ENCODE measurements at regions not wholly inside any gene's neighbourhood (a gene's known extent, or its start where the extent isn't known, plus 50 kb on each side); places are given as distances from the start of the nearest gene placed in this dataset.

GRCh38 chr5:2021484-2022176 lies 138.9 kb upstream of the IRX4 start:
- H3K36me3 ChIP-seq, result no peaks in the 10 kb centered on the region
- WGBS, 3 donors, result 86 to 89% (median 87%) methylated on average over 14 of the region's 14 CpGs
- TF ChIP-seq, protein P1, sequence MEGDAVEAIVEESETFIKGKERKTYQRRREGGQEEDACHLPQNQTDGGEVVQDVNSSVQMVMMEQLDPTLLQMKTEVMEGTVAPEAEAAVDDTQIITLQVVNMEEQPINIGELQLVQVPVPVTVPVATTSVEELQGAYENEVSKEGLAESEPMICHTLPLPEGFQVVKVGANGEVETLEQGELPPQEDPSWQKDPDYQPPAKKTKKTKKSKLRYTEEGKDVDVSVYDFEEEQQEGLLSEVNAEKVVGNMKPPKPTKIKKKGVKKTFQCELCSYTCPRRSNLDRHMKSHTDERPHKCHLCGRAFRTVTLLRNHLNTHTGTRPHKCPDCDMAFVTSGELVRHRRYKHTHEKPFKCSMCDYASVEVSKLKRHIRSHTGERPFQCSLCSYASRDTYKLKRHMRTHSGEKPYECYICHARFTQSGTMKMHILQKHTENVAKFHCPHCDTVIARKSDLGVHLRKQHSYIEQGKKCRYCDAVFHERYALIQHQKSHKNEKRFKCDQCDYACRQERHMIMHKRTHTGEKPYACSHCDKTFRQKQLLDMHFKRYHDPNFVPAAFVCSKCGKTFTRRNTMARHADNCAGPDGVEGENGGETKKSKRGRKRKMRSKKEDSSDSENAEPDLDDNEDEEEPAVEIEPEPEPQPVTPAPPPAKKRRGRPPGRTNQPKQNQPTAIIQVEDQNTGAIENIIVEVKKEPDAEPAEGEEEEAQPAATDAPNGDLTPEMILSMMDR (IDR thresholded peaks at IDR 0.05), result no peak
- TF ChIP-seq POLR2A (IDR thresholded peaks at IDR 0.05) (no peak), EP300 (IDR thresholded peaks at IDR 0.05) (no peak)
- H3K4me1 ChIP-seq (ENCODE audit: insufficient read depth), result no peaks in the 10 kb centered on the region
- no peaks in the 10 kb centered on the region for H3K27me3 ChIP-seq
- no peak overlapping the region for H3K4me3 ChIP-seq
- H3K9me3 ChIP-seq, result no peaks in the 10 kb centered on the region
- no peak for DNase-seq
- H3K27ac ChIP-seq, result no peak overlapping the region
- intact Hi-C loops (cut with DNase I), result loop anchor here in 1 of 4 donors (10.0 kb wide), 1 partner anchor 587 kb away; no protein-coding TSS in a partner anchor

DNA sequence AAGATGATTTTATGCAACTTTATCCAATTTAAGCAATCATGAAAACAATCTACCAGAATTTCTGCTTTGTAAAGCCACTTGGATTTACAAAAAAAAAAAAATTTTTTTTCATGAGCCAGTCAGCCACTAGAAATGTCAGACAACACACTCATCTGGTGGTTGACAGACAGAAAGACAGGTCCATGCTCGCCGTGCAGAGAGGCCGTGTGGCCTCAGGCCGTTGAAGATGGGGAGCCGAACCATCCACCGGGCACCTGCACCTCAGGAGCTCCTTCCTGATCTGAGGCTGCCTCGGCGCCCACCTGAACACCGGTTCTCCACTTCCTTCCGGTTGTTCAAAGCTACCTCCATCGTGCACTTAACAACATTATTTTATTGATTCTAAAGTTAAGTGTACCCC lies 138.0 kb upstream of the IRX4 start:
- no peaks in the 10 kb centered on the region for H3K36me3 ChIP-seq
- H3K4me1 ChIP-seq (ENCODE audit: insufficient read depth), result no peaks in the 10 kb centered on the region
- WGBS, 3 donors, result 87 to 92% (median 89%) methylated on average over 11 of the region's 11 CpGs
- intact Hi-C loops (cut with DNase I), result loop anchor here in 1 of 4 donors (10.0 kb wide), 1 partner anchor 586 kb away; no protein-coding TSS in a partner anchor
- no peaks in the 10 kb centered on the region for H3K27me3 ChIP-seq
- TF ChIP-seq EP300 (IDR thresholded peaks at IDR 0.05) (no peak), POLR2A (IDR thresholded peaks at IDR 0.05) (no peak)
- TF ChIP-seq, protein P1 (IDR thresholded peaks at IDR 0.05), result no peak
- no peak overlapping the region for H3K27ac ChIP-seq
- no peak overlapping the region for H3K4me3 ChIP-seq
- DNase-seq, result no peak
- H3K9me3 ChIP-seq, result no peaks in the 10 kb centered on the region

- H3K4me3 ChIP-seq, result no peak overlapping the region
- intact Hi-C loops (cut with DNase I), result loop anchor here in 1 of 4 donors (10.0 kb wide), 1 partner anchor 585 kb away; no protein-coding TSS in a partner anchor
- DNase-seq, result no peak
- no peak overlapping the region for H3K27ac ChIP-seq
- TF ChIP-seq, protein P1 (IDR thresholded peaks at IDR 0.05), result no peak
- TF ChIP-seq POLR2A (IDR thresholded peaks at IDR 0.05) (no peak), EP300 (IDR thresholded peaks at IDR 0.05) (no peak)
- H3K27me3 ChIP-seq, result no peaks in the 10 kb centered on the region
- no peaks in the 10 kb centered on the region for H3K36me3 ChIP-seq
- H3K4me1 ChIP-seq (ENCODE audit: insufficient read depth), result no peaks in the 10 kb centered on the region
- 73 to 84% (median 74%) methylated on average over 9 of the region's 9 CpGs for WGBS, 3 donors
- H3K9me3 ChIP-seq, result no peaks in the 10 kb centered on the region
Measured at GRCh38 chr5:2019716-2020115, 137.0 kb upstream of the IRX4 start.

DNA sequence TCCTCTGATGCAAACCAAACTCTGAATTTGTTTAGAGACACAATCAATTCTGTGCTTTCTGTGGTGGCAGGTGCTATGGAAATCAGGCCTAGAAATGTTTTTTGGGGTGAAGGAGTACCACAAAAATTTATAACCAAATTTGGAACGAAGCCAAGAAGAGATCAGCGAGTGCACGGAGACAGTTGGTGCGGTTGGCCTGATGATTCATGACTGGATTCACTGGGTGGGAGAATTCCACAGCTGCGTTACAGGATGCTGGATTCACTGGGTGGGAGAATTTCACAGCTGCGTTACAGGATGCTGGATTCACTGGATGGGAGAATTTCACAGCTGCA lies 135.6 kb upstream of the IRX4 start:
- intact Hi-C loops (cut with DNase I), result no loop called here
- H3K4me1 ChIP-seq (ENCODE audit: insufficient read depth), result no peaks in the 10 kb centered on the region
- H3K36me3 ChIP-seq, result no peaks in the 10 kb centered on the region
- TF ChIP-seq, protein P1 (IDR thresholded peaks at IDR 0.05), result no peak
- TF ChIP-seq EP300 (IDR thresholded peaks at IDR 0.05) (no peak), POLR2A (IDR thresholded peaks at IDR 0.05) (no peak)
- DNase-seq, result no peak
- no peaks in the 10 kb centered on the region for H3K27me3 ChIP-seq
- H3K9me3 ChIP-seq, result no peaks in the 10 kb centered on the region
- H3K4me3 ChIP-seq, result no peak overlapping the region
- H3K27ac ChIP-seq, result no peak overlapping the region
- WGBS, 3 donors, result 25 to 43% (median 25%) methylated on average over 6 of the region's 6 CpGs

Measured in ovary (tissue), 7 donors.